IMR-90 (cell line): ENCODE measurements at regions not wholly inside any gene's neighbourhood (a gene's known extent, or its start where the extent isn't known, plus 50 kb on each side); places are given as distances from the start of the nearest gene placed in this dataset.

Experiments used
- ATAC-seq: fragments of 200-7000 bp; cut with Tn5 transposase; 2 replicates; pipeline ENCODE4 v1.9.1; 2020; ENCODE audit warnings: low read depth, mild to moderate bottlenecking, moderate library complexity
- BruUV-seq: library from RNA; stranded (reverse); fragments of 400-500 nt; replicated peaks from 2 replicates; lab custom pipeline; 2021; lab: Mats Ljungman, UMichigan
- CTCF ChIA-PET: fragments of 300-600 bp; formaldehyde crosslinking; extraction: SDS; loops from one replicate; lab custom pipeline; 2021; ENCODE audit warnings: antibody characterized with exemption; lab: Yijun Ruan, JAX
- POLR2A ChIA-PET: fragments of 300-600 bp; sonication (Branson Sonifier 250); formaldehyde crosslinking; loops from one replicate; lab custom pipeline; 2022; ENCODE audit warnings: antibody characterized with exemption; ENCODE audit not compliant: unreplicated experiment; lab: Charles Lee
- DNase-seq: peaks from one replicate; pipeline ENCODE4 v3.0.0; 2013
- H2AFZ ChIP-seq: replicated peaks from 2 replicates; pipeline ENCODE3; 2013; ENCODE audit warnings: low read length, mild to moderate bottlenecking; ENCODE audit not compliant: poor library complexity
- H2AK5ac ChIP-seq: 2 replicates; pipeline ENCODE4 v1.6.1; 2013; ENCODE audit warnings: low read depth, low read length, inconsistent platforms
- H2AK9ac ChIP-seq: replicated peaks from 2 replicates; pipeline ENCODE3; 2013; ENCODE audit warnings: mild to moderate bottlenecking, low read depth, low read length, moderate library complexity; ENCODE audit not compliant: poor library complexity
- H2BK120ac ChIP-seq: 2 replicates; pipeline ENCODE4 v1.6.1; 2013; ENCODE audit warnings: low read depth, low read length, inconsistent platforms
- H2BK15ac ChIP-seq: 3 replicates; pipeline ENCODE4 v1.6.1; 2013; ENCODE audit warnings: low read depth, low read length, inconsistent platforms
- H2BK20ac ChIP-seq: 2 replicates; pipeline ENCODE4 v1.6.1; 2013; ENCODE audit warnings: low read depth, mild to moderate bottlenecking, inconsistent platforms, low read length, moderate library complexity
- H2BK5ac ChIP-seq: 2 replicates; pipeline ENCODE4 v1.6.1; 2013; ENCODE audit warnings: mild to moderate bottlenecking, low read depth, low read length, inconsistent platforms; ENCODE audit not compliant: poor library complexity, severe bottlenecking
- H3K14ac ChIP-seq: replicated peaks from 2 replicates; pipeline ENCODE4 v1.6.1; 2013; ENCODE audit warnings: low read depth, low read length, inconsistent platforms
- H3K18ac ChIP-seq: 2 replicates; pipeline ENCODE4 v1.6.1; 2013; ENCODE audit warnings: low read depth, low read length, control low read depth
- H3K23ac ChIP-seq: 2 replicates; pipeline ENCODE4 v1.6.1; 2013; ENCODE audit warnings: low read depth, low read length, inconsistent platforms
- H3K27ac ChIP-seq: 2 replicates; pipeline ENCODE4 v1.5.1; 2013; ENCODE audit warnings: mild to moderate bottlenecking, control low read depth, low read length; ENCODE audit not compliant: insufficient read depth
- H3K27me3 ChIP-seq: 2 replicates; pipeline ENCODE4 v1.6.1; 2013; ENCODE audit warnings: low read length; ENCODE audit not compliant: control insufficient read depth, insufficient read depth
- H3K36me3 ChIP-seq: 2 replicates; pipeline ENCODE4 v1.6.1; 2013; ENCODE audit warnings: low read length, mixed read lengths; ENCODE audit not compliant: control insufficient read depth, insufficient read depth
- H3K4ac ChIP-seq: 2 replicates; pipeline ENCODE4 v1.6.1; 2013; ENCODE audit warnings: low read depth, low read length, inconsistent platforms
- H3K4me1 ChIP-seq: 2 replicates; pipeline ENCODE4 v1.6.1; 2013; ENCODE audit warnings: low read length, mixed read lengths; ENCODE audit not compliant: control insufficient read depth, insufficient read depth
- H3K4me2 ChIP-seq: 2 replicates; pipeline ENCODE4 v1.6.1; 2013; ENCODE audit warnings: low read depth, mild to moderate bottlenecking, control low read depth, low read length, moderate library complexity
- H3K4me3 ChIP-seq: 2 replicates; pipeline ENCODE4 v1.5.1; 2013; ENCODE audit warnings: low read depth, mild to moderate bottlenecking, control low read depth, low read length, moderate library complexity; ENCODE audit not compliant: insufficient read depth
- H3K56ac ChIP-seq: 2 replicates; pipeline ENCODE4 v1.6.1; 2013; ENCODE audit warnings: low read length, inconsistent platforms; ENCODE audit not compliant: insufficient read depth; ENCODE audit errors: extremely low read depth
- H3K79me1 ChIP-seq, 2 experiments: 2 replicates each; pipeline ENCODE4 v1.6.1; 2013; ENCODE audit warnings: low read length in 2 of 2, inconsistent platforms in 1 of 2, low read depth in 1 of 2
- H3K9ac ChIP-seq: 2 replicates; pipeline ENCODE4 v1.6.1; 2013; ENCODE audit warnings: low read depth, low read length, control low read depth
- H3K9me1 ChIP-seq: 2 replicates; pipeline ENCODE4 v1.6.1; 2013; ENCODE audit warnings: low read length, inconsistent platforms; ENCODE audit not compliant: insufficient read depth
- H3K9me3 ChIP-seq: 2 replicates; pipeline ENCODE4 v1.6.1; 2013; ENCODE audit warnings: low read length; ENCODE audit not compliant: control insufficient read depth, insufficient read depth
- H4K20me1 ChIP-seq: 2 replicates; pipeline ENCODE4 v1.6.1; 2013; ENCODE audit warnings: low read length, inconsistent platforms; ENCODE audit not compliant: insufficient read depth
- H4K5ac ChIP-seq: 2 replicates; pipeline ENCODE4 v1.6.1; 2013; ENCODE audit warnings: mild to moderate bottlenecking, low read depth, low read length, control low read depth
- H4K8ac ChIP-seq, 2 experiments: 2 replicates each; pipeline ENCODE4 v1.6.1; 2013; ENCODE audit warnings: low read depth in 2 of 2, low read length in 2 of 2, control low read depth in 1 of 2, inconsistent platforms in 1 of 2
- H4K91ac ChIP-seq: 2 replicates; pipeline ENCODE4 v1.6.1; 2013; ENCODE audit warnings: low read depth, low read length, inconsistent platforms; ENCODE audit not compliant: insufficient read depth
- BHLHE40 ChIP-seq: fragments of 150-350 bp; IDR thresholded peaks from 2 replicates; pipeline ENCODE4 v1.6.1; 2016; ENCODE audit warnings: mild to moderate bottlenecking, low read depth, low read length
- CEBPB ChIP-seq: IDR thresholded peaks from 2 replicates; pipeline ENCODE4 v1.6.1; 2012; ENCODE audit warnings: low read depth, low read length, improper control_type of control experiment
- FOS ChIP-seq: fragments of 150-350 bp; IDR thresholded peaks from 2 replicates; pipeline ENCODE4 v1.6.1; 2016; ENCODE audit warnings: low read depth, low read length
- MAZ ChIP-seq: IDR thresholded peaks from 2 replicates; pipeline ENCODE4 v1.6.1; 2012; ENCODE audit warnings: low read depth, mild to moderate bottlenecking, low read length, improper control_type of control experiment, moderate library complexity, borderline replicate concordance
- RAD21 ChIP-seq: IDR thresholded peaks from 2 replicates; pipeline ENCODE4 v1.6.1; 2012; ENCODE audit warnings: low read length, improper control_type of control experiment
- RCOR1 ChIP-seq: IDR thresholded peaks from 2 replicates; pipeline ENCODE4 v1.6.1; 2012; ENCODE audit warnings: mild to moderate bottlenecking, low read length, improper control_type of control experiment; ENCODE audit not compliant: insufficient replicate concordance
- USF2 ChIP-seq: fragments of 150-350 bp; IDR thresholded peaks from 2 replicates; pipeline ENCODE4 v1.6.1; 2017; ENCODE audit warnings: mild to moderate bottlenecking, antibody characterized with exemption, low read length, low read depth
- WGBS, 2 experiments: methylation state at CpG; one replicate each; pipeline versions ENCODE4 v1.1.5 to v1.1.7; 2013; ENCODE audit warnings: missing lambda C conversion rate in 2 of 2; ENCODE audit not compliant: insufficient read length in 1 of 2; ENCODE audit errors: extremely low coverage in 2 of 2; 5-methylcytosine and 5-hydroxymethylcytosine counted together
- dilution Hi-C: fragments of 300-500 bp; cut with HindIII; formaldehyde crosslinking; loops from one replicate; pipeline ENCODE4 v1.14.3; 2018; ENCODE audit warnings: low sequenced_read_pairs; ENCODE audit not compliant: unreplicated experiment
- in situ Hi-C: fragments of 300-500 bp; cut with MboI; formaldehyde crosslinking; loops from 3 replicates; pipeline ENCODE4 v1.14.3; 2019; ENCODE audit warnings: low sequenced_read_pairs, inconsistent platforms, mixed read lengths
- intact Hi-C: fragments of 100-400 bp; cut with micrococcal nuclease; formaldehyde crosslinking; loops from 2 replicates; pipeline ENCODE4 v1.10.0; 2022

GRCh38 chr16:17567455-17567854 is 96.7 kb upstream of the XYLT1 start:
- ChIA-PET POLR2A (no interaction called here), CTCF (interaction anchor here (1.4 kb wide), 1 partner anchor 11 kb away, joined by 4 read pairs; no protein-coding TSS in a partner anchor)
- no peak overlapping the region for H3K14ac ChIP-seq
- H3K36me3 ChIP-seq = no peaks in the 10 kb centered on the region
- H4K5ac ChIP-seq = no peak overlapping the region
- no peak overlapping the region for H3K23ac ChIP-seq
- no peak overlapping the region for H2AK5ac ChIP-seq
- no peak overlapping the region for H3K4ac ChIP-seq
- no peak overlapping the region for H3K27ac ChIP-seq
- H3K4me2 ChIP-seq = no peak overlapping the region
- no peak overlapping the region for H2AK9ac ChIP-seq
- no peaks in the 10 kb centered on the region for H3K79me1 ChIP-seq
- no peak overlapping the region for H3K18ac ChIP-seq
- no peak overlapping the region for H3K56ac ChIP-seq
- no peak overlapping the region for H3K9ac ChIP-seq
- no peak overlapping the region for H2BK20ac ChIP-seq
- H3K9me1 ChIP-seq = no peaks in the 10 kb centered on the region
- TF ChIP-seq CEBPB (peak; percentile 71), RAD21 (no peak), RCOR1 (no peak), BHLHE40 (no peak), MAZ (no peak), USF2 (no peak), FOS (no peak)
- H2AFZ ChIP-seq = no peak overlapping the region
- no peak overlapping the region for H4K8ac ChIP-seq
- no TSS peak for BruUV-seq
- intact Hi-C loops = no loop called here
- dilution Hi-C loops = no loop called here
- WGBS, 2 experiments = 40% methylated on average over 1 of the region's 7 CpGs; no CpG with 5 or more reads in 1 of the 2 experiments
- peaks cover 9% of the 10 kb centered on the region for H3K27me3 ChIP-seq
- DNase-seq (no peak), ATAC-seq (no peak)
- no peak overlapping the region for H2BK120ac ChIP-seq
- no peaks in the 10 kb centered on the region for H3K4me1 ChIP-seq
- H2BK15ac ChIP-seq = no peak overlapping the region
- in situ Hi-C loops = no loop called here
- H3K4me3 ChIP-seq = no peak overlapping the region
- H3K9me3 ChIP-seq = no peaks in the 10 kb centered on the region
- no peak overlapping the region for H2BK5ac ChIP-seq
- no peak overlapping the region for H4K91ac ChIP-seq
- no peaks in the 10 kb centered on the region for H4K20me1 ChIP-seq
